GM11168 (cell line): ENCODE measurements at regions not wholly inside any gene's neighbourhood (a gene's known extent, or its start where the extent isn't known, plus 50 kb on each side); places are given as distances from the start of the nearest gene placed in this dataset.

Experiments
- in situ Hi-C: fragments of 300-500 bp; cut with MboI; formaldehyde crosslinking; loops from one replicate; pipeline ENCODE4 v1.12.0; 2022; ENCODE audit warnings: low sequenced_read_pairs; ENCODE audit not compliant: unreplicated experiment

GRCh38 chr5:166488560-166488959 lies 1802.9 kb upstream of the WWC1 start:
- in situ Hi-C loops, result no loop called here

GRCh38 chr5:166493040-166493439 lies 1798.4 kb upstream of the WWC1 start:
- in situ Hi-C loops, result no loop called here

GRCh38 chr5:166493612-166494011 lies 1797.8 kb upstream of the WWC1 start:
- in situ Hi-C loops, result no loop called here

GRCh38 chr5:166497496-166498104 lies 1793.8 kb upstream of the WWC1 start:
- in situ Hi-C loops, result no loop called here

GRCh38 chr5:166499447-166500240 lies 1791.8 kb upstream of the WWC1 start:
- in situ Hi-C loops, result no loop called here

- in situ Hi-C loops, result no loop called here
These were observed 1787.9 kb upstream of the WWC1 start for GRCh38 chr5:166503506-166503905.

- in situ Hi-C loops, result no loop called here
These were observed 1786.4 kb upstream of the WWC1 start for GRCh38 chr5:166505067-166505466.

GRCh38 chr5:166505544-166505943 lies 1785.9 kb upstream of the WWC1 start:
- in situ Hi-C loops, result no loop called here

GRCh38 chr5:166507810-166508425 lies 1783.5 kb upstream of the WWC1 start:
- in situ Hi-C loops, result no loop called here

GRCh38 chr5:166509085-166509484 lies 1782.4 kb upstream of the WWC1 start:
- in situ Hi-C loops, result no loop called here

- in situ Hi-C loops, result no loop called here
These were observed 1773.5 kb upstream of the WWC1 start for GRCh38 chr5:166517976-166518375.

GRCh38 chr5:166523206-166523605 lies 1768.2 kb upstream of the WWC1 start:
- in situ Hi-C loops, result no loop called here

- in situ Hi-C loops, result no loop called here
These were observed 1762.2 kb upstream of the WWC1 start for GRCh38 chr5:166529200-166529599.

GRCh38 chr5:166532456-166533220 lies 1758.8 kb upstream of the WWC1 start:
- in situ Hi-C loops, result no loop called here

- in situ Hi-C loops, result no loop called here
These were observed 1755.8 kb upstream of the WWC1 start for GRCh38 chr5:166535641-166536040.

GRCh38 chr5:166540156-166540555 lies 1751.3 kb upstream of the WWC1 start:
- in situ Hi-C loops, result no loop called here

- in situ Hi-C loops, result no loop called here
These were observed 1740.1 kb upstream of the WWC1 start for GRCh38 chr5:166551384-166551783.

GRCh38 chr5:166553778-166554177 lies 1737.7 kb upstream of the WWC1 start:
- in situ Hi-C loops, result no loop called here

- in situ Hi-C loops, result no loop called here
These were observed 1729.7 kb upstream of the WWC1 start for GRCh38 chr5:166561759-166562158.

GRCh38 chr5:166562246-166562645 lies 1729.2 kb upstream of the WWC1 start:
- in situ Hi-C loops, result no loop called here

GRCh38 chr5:166566725-166567124 lies 1724.7 kb upstream of the WWC1 start:
- in situ Hi-C loops, result no loop called here
